ENCODE measurements at regions not wholly inside any gene's neighbourhood (a gene's known extent, or its start where the extent isn't known, plus 50 kb on each side); places are given as distances from the start of the nearest gene placed in this dataset.

- TF ChIP-seq TCF4 (CRISPR knock-in tag; IDR thresholded peaks at IDR 0.05; ENCODE audit: borderline replicate concordance) (no peak), CSDC2 (CRISPR knock-in tag; IDR thresholded peaks at IDR 0.05) (no peak)
Observed at GRCh38 chr11:19606856-19607655, 105.6 kb upstream of the NAV2 start.
